BLaER1 treated with 17β-estradiol and CSF1 and Interleukin-3, amounts not matched to agents 10 nM and 100 nM (cell line): ENCODE measurements at regions not wholly inside any gene's neighbourhood (a gene's known extent, or its start where the extent isn't known, plus 50 kb on each side); places are given as distances from the start of the nearest gene placed in this dataset.

Source experiments
- H3K27ac ChIP-seq, 11 experiments: shearing (Covaris generic); formaldehyde crosslinking; 2 replicates each; pipeline ENCODE4 v1.8.1; 2022
- H3K27me3 ChIP-seq, 11 experiments: shearing (Covaris generic); formaldehyde crosslinking; 2 replicates each; pipeline ENCODE4 v1.8.1; 2022
- H3K36me3 ChIP-seq, 11 experiments: shearing (Covaris generic); formaldehyde crosslinking; 2 replicates each; pipeline ENCODE4 v1.8.1; 2022
- H3K4me1 ChIP-seq, 10 experiments: shearing (Covaris generic); formaldehyde crosslinking; 2 replicates each; pipeline ENCODE4 v1.8.1; 2022
- H3K4me2 ChIP-seq, 11 experiments: shearing (Covaris generic); formaldehyde crosslinking; 2 replicates each; pipeline ENCODE4 v1.8.1; 2022
- H3K4me3 ChIP-seq, 10 experiments: shearing (Covaris generic); formaldehyde crosslinking; 2 replicates each; pipeline ENCODE4 v1.8.1; 2022
- H3K9ac ChIP-seq, 11 experiments: shearing (Covaris generic); formaldehyde crosslinking; 2 replicates each; pipeline ENCODE4 v1.8.1; 2022
- H3K9me3 ChIP-seq, 11 experiments: shearing (Covaris generic); formaldehyde crosslinking; replicated peaks in 1 of 11; 2 replicates each; pipeline ENCODE4 v1.8.1; 2022
- H4K20me1 ChIP-seq, 11 experiments: shearing (Covaris generic); formaldehyde crosslinking; 2 replicates each; pipeline ENCODE4 v1.8.1; 2022
- Cebpa-rat ChIP-seq, 11 experiments: shearing (Covaris generic); IDR thresholded peaks; 2 replicates each; pipeline ENCODE4 v1.8.1; 2022

GRCh38 chr17:12316021-12316420, 295.3 kb downstream of the MAP2K4 start:
- Histone ChIP-seq H3K36me3 (no peaks in the 10 kb centered on the region), H3K9me3 (peaks cover 26 to 34% (median 31%) of the 10 kb centered on the region in 11 experiments), H4K20me1 (no peaks in the 10 kb centered on the region), H3K4me3 (no peak overlapping the region), H3K27ac (no peak overlapping the region), H3K9ac (no peak overlapping the region), H3K4me2 (no peak overlapping the region), H3K27me3 (no peaks in the 10 kb centered on the region), H3K4me1 (no peaks in the 10 kb centered on the region)
- no peak for TF ChIP-seq Cebpa-rat (IDR thresholded peaks at IDR 0.05)

- Histone ChIP-seq H3K27me3 (no peaks in the 10 kb centered on the region), H3K4me1 (no peaks in the 10 kb centered on the region), H3K27ac (no peak overlapping the region), H3K4me2 (no peak overlapping the region), H3K9ac (no peak overlapping the region), H3K4me3 (no peak overlapping the region), H3K9me3 (peaks cover 7 to 11% (median 8%) of the 10 kb centered on the region in 11 experiments), H3K36me3 (no peaks in the 10 kb centered on the region), H4K20me1 (no peaks in the 10 kb centered on the region)
- TF ChIP-seq Cebpa-rat (IDR thresholded peaks at IDR 0.05): no peak
These were observed 298.0 kb downstream of the MAP2K4 start for GRCh38 chr17:12318571-12319266.

- Histone ChIP-seq H3K27ac (no peak overlapping the region), H3K27me3 (no peaks in the 10 kb centered on the region), H3K9ac (no peak overlapping the region), H3K9me3 (no peaks in the 10 kb centered on the region), H3K4me1 (no peaks in the 10 kb centered on the region), H3K36me3 (no peaks in the 10 kb centered on the region), H4K20me1 (no peaks in the 10 kb centered on the region), H3K4me3 (no peak overlapping the region), H3K4me2 (no peak overlapping the region)
- TF ChIP-seq Cebpa-rat (IDR thresholded peaks at IDR 0.05): no peak
These were observed 299.6 kb downstream of the MAP2K4 start for GRCh38 chr17:12320286-12320685.

- H3K36me3 ChIP-seq: no peaks in the 10 kb centered on the region
- no peaks in the 10 kb centered on the region for H3K4me1 ChIP-seq
- no peak overlapping the region for H3K4me2 ChIP-seq
- H4K20me1 ChIP-seq: no peaks in the 10 kb centered on the region
- TF ChIP-seq Cebpa-rat (IDR thresholded peaks at IDR 0.05): no peak
- no peak overlapping the region for H3K4me3 ChIP-seq
- no peak overlapping the region for H3K9ac ChIP-seq
- no peaks in the 10 kb centered on the region for H3K27me3 ChIP-seq
- no peak overlapping the region for H3K27ac ChIP-seq
- peaks cover 15 to 33% (median 29%) of the 10 kb centered on the region in 11 experiments; a peak in 21 of 22 replicates for H3K9me3 ChIP-seq
These were observed 307.5 kb downstream of the MAP2K4 start for GRCh38 chr17:12328204-12328603.

- no peak overlapping the region for H3K9ac ChIP-seq
- H4K20me1 ChIP-seq: no peaks in the 10 kb centered on the region
- no peaks in the 10 kb centered on the region for H3K4me1 ChIP-seq
- H3K4me3 ChIP-seq: no peak overlapping the region
- H3K27ac ChIP-seq: no peak overlapping the region
- H3K9me3 ChIP-seq: peaks cover 15 to 33% (median 29%) of the 10 kb centered on the region in 11 experiments; a peak in 21 of 22 replicates
- H3K4me2 ChIP-seq: no peak overlapping the region
- TF ChIP-seq Cebpa-rat (IDR thresholded peaks at IDR 0.05): no peak
- H3K36me3 ChIP-seq: no peaks in the 10 kb centered on the region
- no peaks in the 10 kb centered on the region for H3K27me3 ChIP-seq
These were observed 309.8 kb downstream of the MAP2K4 start for GRCh38 chr17:12330456-12330855.

GRCh38 chr17:12341328-12341727, 320.7 kb downstream of the MAP2K4 start:
- Histone ChIP-seq H3K4me2 (0 out of 22 replicates have a peak overlapping the region, but pooled peaks of 2 of the 11 experiments have one; percentile 17 to 24), H4K20me1 (no peaks in the 10 kb centered on the region), H3K9me3 (no peaks in the 10 kb centered on the region), H3K9ac (no peak overlapping the region), H3K4me3 (no peak overlapping the region), H3K4me1 (0 out of 20 replicates have a peak, but pooled peaks cover 0 to 6% (median 0%) of the 10 kb centered on the region in 10 experiments), H3K27me3 (no peaks in the 10 kb centered on the region), H3K36me3 (no peaks in the 10 kb centered on the region), H3K27ac (no peak overlapping the region)
- TF ChIP-seq Cebpa-rat (IDR thresholded peaks at IDR 0.05): no peak

- no peak overlapping the region for H3K4me2 ChIP-seq
- H3K27ac ChIP-seq: no peak overlapping the region
- no peaks in the 10 kb centered on the region for H3K9me3 ChIP-seq
- H4K20me1 ChIP-seq: no peaks in the 10 kb centered on the region
- no peak overlapping the region for H3K9ac ChIP-seq
- no peaks in the 10 kb centered on the region for H3K27me3 ChIP-seq
- 0 out of 20 replicates have a peak, but pooled peaks cover 0 to 6% (median 0%) of the 10 kb centered on the region in 10 experiments for H3K4me1 ChIP-seq
- no peak overlapping the region for H3K4me3 ChIP-seq
- no peak for TF ChIP-seq Cebpa-rat (IDR thresholded peaks at IDR 0.05)
- H3K36me3 ChIP-seq: no peaks in the 10 kb centered on the region
These were observed 321.5 kb downstream of the MAP2K4 start for GRCh38 chr17:12342161-12342560.

- H3K27ac ChIP-seq: no peak overlapping the region
- H3K9ac ChIP-seq: no peak overlapping the region
- no peaks in the 10 kb centered on the region for H4K20me1 ChIP-seq
- H3K27me3 ChIP-seq: no peaks in the 10 kb centered on the region
- H3K4me2 ChIP-seq: no peak overlapping the region
- no peak overlapping the region for H3K4me3 ChIP-seq
- H3K4me1 ChIP-seq: 0 out of 20 replicates have a peak, but pooled peaks cover 0 to 6% (median 0%) of the 10 kb centered on the region in 10 experiments
- TF ChIP-seq Cebpa-rat (IDR thresholded peaks at IDR 0.05): no peak
- H3K36me3 ChIP-seq: no peaks in the 10 kb centered on the region
- H3K9me3 ChIP-seq: no peaks in the 10 kb centered on the region
These were observed 322.1 kb downstream of the MAP2K4 start for GRCh38 chr17:12342609-12343435.

GRCh38 chr17:12348476-12348875, 317.2 kb upstream of the MYOCD start:
- Histone ChIP-seq H3K9me3 (0 out of 22 replicates have a peak, but pooled peaks cover 0 to 17% (median 0%) of the 10 kb centered on the region in 11 experiments), H3K4me3 (no peak overlapping the region), H3K27ac (peak overlapping the region in 1 of 11 experiments; percentile 51; a peak in 1 of 22 replicates), H3K9ac (no peak overlapping the region), H3K4me1 (peaks cover 0 to 7% (median 0%) of the 10 kb centered on the region in 10 experiments; a peak in 1 of 20 replicates), H3K36me3 (no peaks in the 10 kb centered on the region), H4K20me1 (no peaks in the 10 kb centered on the region), H3K27me3 (no peaks in the 10 kb centered on the region), H3K4me2 (0 out of 22 replicates have a peak overlapping the region, but pooled peaks of 1 of the 11 experiments have one; percentile 7)
- TF ChIP-seq Cebpa-rat (IDR thresholded peaks at IDR 0.05): no peak
